Activated CD4-positive, alpha-beta T cell treated with anti-CD3 and anti-CD28 coated beads for 48 hours (primary cell): ENCODE measurements at regions not wholly inside any gene's neighbourhood (a gene's known extent, or its start where the extent isn't known, plus 50 kb on each side); places are given as distances from the start of the nearest gene placed in this dataset.

Source experiments
- DNase-seq: peaks from one replicate; pipeline ENCODE4 v3.0.0-alpha.2; 2020

- no peak for DNase-seq
These were observed 366.1 kb downstream of the FBXO8 start for GRCh38 chr4:173917255-173917960.

GRCh38 chr4:173913496-173913895 is 370.0 kb downstream of the FBXO8 start:
- DNase-seq = no peak

GRCh38 chr4:173912384-173912783 is 371.1 kb downstream of the FBXO8 start:
- DNase-seq = no peak

GRCh38 chr4:173910891-173911290 is 372.6 kb downstream of the FBXO8 start:
- no peak for DNase-seq

- no peak for DNase-seq
These were observed 374.2 kb downstream of the FBXO8 start for GRCh38 chr4:173909294-173909693.

GRCh38 chr4:173899813-173900212 is 369.8 kb upstream of the HAND2 start:
- DNase-seq = no peak

- no peak for DNase-seq
These were observed 361.0 kb upstream of the HAND2 start for GRCh38 chr4:173891072-173891471.

GRCh38 chr4:173883821-173884220 is 353.8 kb upstream of the HAND2 start:
- DNase-seq = no peak

GRCh38 chr4:173880897-173881296 is 350.9 kb upstream of the HAND2 start:
- DNase-seq = no peak

- DNase-seq = no peak
These were observed 349.5 kb upstream of the HAND2 start for GRCh38 chr4:173879509-173879908.

GRCh38 chr4:173878701-173879100 is 348.7 kb upstream of the HAND2 start:
- DNase-seq = no peak

- no peak for DNase-seq
These were observed 341.6 kb upstream of the HAND2 start for GRCh38 chr4:173871643-173872042.

GRCh38 chr4:173866322-173867026 is 336.4 kb upstream of the HAND2 start:
- DNase-seq = no peak

GRCh38 chr4:173862754-173863153 is 332.7 kb upstream of the HAND2 start:
- DNase-seq = no peak

GRCh38 chr4:173860094-173860493 is 330.1 kb upstream of the HAND2 start:
- no peak for DNase-seq

- no peak for DNase-seq
These were observed 329.2 kb upstream of the HAND2 start for GRCh38 chr4:173859091-173859713.

GRCh38 chr4:173858471-173858870 is 328.4 kb upstream of the HAND2 start:
- DNase-seq = no peak

- DNase-seq = no peak
These were observed 327.8 kb upstream of the HAND2 start for GRCh38 chr4:173857828-173858227.

GRCh38 chr4:173855015-173855414 is 325.0 kb upstream of the HAND2 start:
- DNase-seq = no peak

GRCh38 chr4:173852775-173853174 is 322.7 kb upstream of the HAND2 start:
- DNase-seq = no peak

- DNase-seq = no peak
These were observed 315.6 kb upstream of the HAND2 start for GRCh38 chr4:173845580-173845979.

GRCh38 chr4:173839865-173840264 is 309.8 kb upstream of the HAND2 start:
- DNase-seq = no peak

GRCh38 chr4:173837517-173837916 is 307.5 kb upstream of the HAND2 start:
- DNase-seq = no peak

GRCh38 chr4:173835903-173836302 is 305.9 kb upstream of the HAND2 start:
- DNase-seq = no peak
